Stomach (tissue), 4 donors: ENCODE measurements at regions not wholly inside any gene's neighbourhood (a gene's known extent, or its start where the extent isn't known, plus 50 kb on each side); places are given as distances from the start of the nearest gene placed in this dataset.

Experiments
- POLR2A ChIP-seq, 4 donors: fragments of 450-650 bp; IDR thresholded peaks; one replicate each; pipeline ENCODE4 v1.6.1; 2016; ENCODE audit warnings: antibody characterized with exemption in 4 of 4, control low read depth in 2 of 4, mild to moderate bottlenecking in 1 of 4, moderate library complexity in 1 of 4
- POLR2AphosphoS5 ChIP-seq, 3 donors: sonication (generic); formaldehyde crosslinking; IDR thresholded peaks; one replicate each; pipeline ENCODE4 v1.6.1; 2016; ENCODE audit warnings: antibody characterized with exemption in 3 of 3
- TF ChIP-seq, protein P1 (sequence below), 7 experiments: fragments of 450-650 bp in 4 of 7; fragments of 200-600 bp in 3 of 7; sonication (generic) in 3 of 7; IDR thresholded peaks; one replicate each; pipeline ENCODE4 v1.5.1; 2016 to 2019; ENCODE audit warnings: antibody characterized with exemption in 7 of 7, control low read depth in 2 of 7, mild to moderate bottlenecking in 1 of 7

DNA sequence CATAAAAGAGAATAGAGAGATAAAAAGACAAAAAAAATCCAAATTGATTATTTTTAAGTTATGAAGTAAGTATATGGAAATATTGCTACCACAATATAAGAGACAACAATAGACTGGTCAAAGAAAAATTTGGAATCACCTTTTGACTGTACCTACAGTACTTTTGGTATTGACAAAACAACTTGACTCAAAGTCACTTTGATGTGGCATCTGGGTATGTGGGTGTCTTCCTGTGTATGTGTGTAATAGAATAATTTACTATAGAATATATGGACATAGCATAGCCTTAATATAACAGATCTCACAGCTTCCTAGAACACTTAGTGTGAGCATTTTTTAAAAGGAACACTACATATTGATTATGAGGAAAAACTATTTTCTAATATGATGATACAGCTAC is 1016.2 kb upstream of the PCDH20 start:
- TF ChIP-seq, protein P1, sequence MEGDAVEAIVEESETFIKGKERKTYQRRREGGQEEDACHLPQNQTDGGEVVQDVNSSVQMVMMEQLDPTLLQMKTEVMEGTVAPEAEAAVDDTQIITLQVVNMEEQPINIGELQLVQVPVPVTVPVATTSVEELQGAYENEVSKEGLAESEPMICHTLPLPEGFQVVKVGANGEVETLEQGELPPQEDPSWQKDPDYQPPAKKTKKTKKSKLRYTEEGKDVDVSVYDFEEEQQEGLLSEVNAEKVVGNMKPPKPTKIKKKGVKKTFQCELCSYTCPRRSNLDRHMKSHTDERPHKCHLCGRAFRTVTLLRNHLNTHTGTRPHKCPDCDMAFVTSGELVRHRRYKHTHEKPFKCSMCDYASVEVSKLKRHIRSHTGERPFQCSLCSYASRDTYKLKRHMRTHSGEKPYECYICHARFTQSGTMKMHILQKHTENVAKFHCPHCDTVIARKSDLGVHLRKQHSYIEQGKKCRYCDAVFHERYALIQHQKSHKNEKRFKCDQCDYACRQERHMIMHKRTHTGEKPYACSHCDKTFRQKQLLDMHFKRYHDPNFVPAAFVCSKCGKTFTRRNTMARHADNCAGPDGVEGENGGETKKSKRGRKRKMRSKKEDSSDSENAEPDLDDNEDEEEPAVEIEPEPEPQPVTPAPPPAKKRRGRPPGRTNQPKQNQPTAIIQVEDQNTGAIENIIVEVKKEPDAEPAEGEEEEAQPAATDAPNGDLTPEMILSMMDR (IDR thresholded peaks at IDR 0.05) = no peak
- TF ChIP-seq POLR2A (IDR thresholded peaks at IDR 0.05) (no peak), POLR2AphosphoS5 (IDR thresholded peaks at IDR 0.05) (no peak)
